ENCODE measurements at regions not wholly inside any gene's neighbourhood (a gene's known extent, or its start where the extent isn't known, plus 50 kb on each side); places are given as distances from the start of the nearest gene placed in this dataset.

- peak overlapping the region; percentile 63; the same call in 1 of the 2 replicates for H2AFZ ChIP-seq
- DNase-seq (ENCODE audit: low spot score) (peak; percentile 27), ATAC-seq (no peak; the same call in 2 of the 3 replicates)
- Mint-ChIP-seq H3K4me1 (peaks cover 4% of the 10 kb centered on the region; the same call in 2 of the 3 replicates), H3K36me3 (ENCODE audit: low read depth) (no peaks in the 10 kb centered on the region), H3K27ac (no peak overlapping the region), H3K9me3 (no peaks in the 10 kb centered on the region; the same call in 2 of the 3 replicates), H3K27me3 (ENCODE audit: insufficient read depth, low read depth, poor library complexity) (peaks cover 15% of the 10 kb centered on the region), H3K4me3 (no peak overlapping the region)
- H3F3A ChIP-seq (replicated peaks; ENCODE audit: low read depth): no peaks in the 10 kb centered on the region
- no peak for TF ChIP-seq JUNB (IDR thresholded peaks at IDR 0.05; ENCODE audit: unreplicated experiment)
- no peak for TF ChIP-seq EZH2phosphoT487 (IDR thresholded peaks at IDR 0.05; ENCODE audit: unreplicated experiment)
- TF ChIP-seq CREB1 (CRISPR knock-in tag; IDR thresholded peaks at IDR 0.05; ENCODE audit: low read depth): no peak
- TF ChIP-seq STAT1 (IDR thresholded peaks at IDR 0.05; ENCODE audit: unreplicated experiment): no peak
- H4K20me1 ChIP-seq (replicated peaks; ENCODE audit: insufficient read depth): no peaks in the 10 kb centered on the region
- no peaks in the 10 kb centered on the region for H3K4me1 ChIP-seq (ENCODE audit: insufficient read depth)
- H3K4me2 ChIP-seq: no peak overlapping the region
- no peaks in the 10 kb centered on the region for H3K9me2 ChIP-seq (ENCODE audit: insufficient read depth)
- H3K27me3 ChIP-seq (ENCODE audit: insufficient read depth): no peaks in the 10 kb centered on the region
- no peaks in the 10 kb centered on the region for H3K36me3 ChIP-seq (ENCODE audit: insufficient read depth)
- no peaks in the 10 kb centered on the region for H3K79me2 ChIP-seq (replicated peaks; ENCODE audit: insufficient read depth)
- no peak overlapping the region for H3K27ac ChIP-seq (ENCODE audit: low read depth)
- H3K4me3 ChIP-seq: no peak overlapping the region
Measured at GRCh38 chr16:49924078-49924477, 68.2 kb upstream of the ZNF423 start.

- H3K9me3 Mint-ChIP-seq: no peaks in the 10 kb centered on the region; the same call in 2 of the 3 replicates
- no peak for ATAC-seq
- H3K27ac Mint-ChIP-seq: no peak overlapping the region
- no peak overlapping the region for H3K4me3 Mint-ChIP-seq
- H4K20me1 ChIP-seq (replicated peaks; ENCODE audit: insufficient read depth): no peaks in the 10 kb centered on the region
- no peaks in the 10 kb centered on the region for H3K36me3 Mint-ChIP-seq (ENCODE audit: low read depth)
- H3K79me2 ChIP-seq (replicated peaks; ENCODE audit: insufficient read depth): no peaks in the 10 kb centered on the region
- TF ChIP-seq ZNF462 (CRISPR knock-in tag; IDR thresholded peaks at IDR 0.05): no peak
- TF ChIP-seq, protein P1, sequence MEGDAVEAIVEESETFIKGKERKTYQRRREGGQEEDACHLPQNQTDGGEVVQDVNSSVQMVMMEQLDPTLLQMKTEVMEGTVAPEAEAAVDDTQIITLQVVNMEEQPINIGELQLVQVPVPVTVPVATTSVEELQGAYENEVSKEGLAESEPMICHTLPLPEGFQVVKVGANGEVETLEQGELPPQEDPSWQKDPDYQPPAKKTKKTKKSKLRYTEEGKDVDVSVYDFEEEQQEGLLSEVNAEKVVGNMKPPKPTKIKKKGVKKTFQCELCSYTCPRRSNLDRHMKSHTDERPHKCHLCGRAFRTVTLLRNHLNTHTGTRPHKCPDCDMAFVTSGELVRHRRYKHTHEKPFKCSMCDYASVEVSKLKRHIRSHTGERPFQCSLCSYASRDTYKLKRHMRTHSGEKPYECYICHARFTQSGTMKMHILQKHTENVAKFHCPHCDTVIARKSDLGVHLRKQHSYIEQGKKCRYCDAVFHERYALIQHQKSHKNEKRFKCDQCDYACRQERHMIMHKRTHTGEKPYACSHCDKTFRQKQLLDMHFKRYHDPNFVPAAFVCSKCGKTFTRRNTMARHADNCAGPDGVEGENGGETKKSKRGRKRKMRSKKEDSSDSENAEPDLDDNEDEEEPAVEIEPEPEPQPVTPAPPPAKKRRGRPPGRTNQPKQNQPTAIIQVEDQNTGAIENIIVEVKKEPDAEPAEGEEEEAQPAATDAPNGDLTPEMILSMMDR (conservative IDR thresholded peaks at IDR 0.05; ENCODE audit: low read depth in 2 of 2): no peak
- no peak for TF ChIP-seq ZNF331 (CRISPR knock-in tag; IDR thresholded peaks at IDR 0.05; ENCODE audit: low read depth)
- TF ChIP-seq EZH2 (IDR thresholded peaks at IDR 0.05; ENCODE audit: low read depth, unreplicated experiment): no peak
- no peak for TF ChIP-seq CREB1 (CRISPR knock-in tag; IDR thresholded peaks at IDR 0.05; ENCODE audit: low read depth)
- no peak for TF ChIP-seq NANOG (IDR thresholded peaks at IDR 0.05; ENCODE audit: borderline replicate concordance)
- TF ChIP-seq JUNB (IDR thresholded peaks at IDR 0.05; ENCODE audit: unreplicated experiment): no peak
- H3K9me2 ChIP-seq (ENCODE audit: insufficient read depth): no peaks in the 10 kb centered on the region
- H3K4me2 ChIP-seq: no peak overlapping the region
- no peak overlapping the region for H3K4me3 ChIP-seq
- no peak overlapping the region for H2AFZ ChIP-seq
- no peak overlapping the region for H3K27ac ChIP-seq (ENCODE audit: low read depth)
- no peaks in the 10 kb centered on the region for H3K36me3 ChIP-seq (ENCODE audit: insufficient read depth)
- DNase-seq (ENCODE audit: low spot score): no peak
- H3K27me3 Mint-ChIP-seq (ENCODE audit: insufficient read depth, low read depth, poor library complexity): peaks cover 2% of the 10 kb centered on the region
- H3F3A ChIP-seq (replicated peaks; ENCODE audit: low read depth): no peaks in the 10 kb centered on the region
- H3K27me3 ChIP-seq (ENCODE audit: insufficient read depth): no peaks in the 10 kb centered on the region
- H3K4me1 Mint-ChIP-seq: peaks cover 1% of the 10 kb centered on the region
- no peaks in the 10 kb centered on the region for H3K4me1 ChIP-seq (ENCODE audit: insufficient read depth)
Measured at GRCh38 chr16:49926941-49927340, 71.0 kb upstream of the ZNF423 start.

Data from GM23338 (cell line).